CD8-positive, alpha-beta memory T cell (primary cell): ENCODE measurements at regions not wholly inside any gene's neighbourhood (a gene's known extent, or its start where the extent isn't known, plus 50 kb on each side); places are given as distances from the start of the nearest gene placed in this dataset.

ENCODE experiments used
- CTCF ChIA-PET: fragments of 350-600 bp; sonication (Branson Sonifier 250); formaldehyde crosslinking; loops from one replicate; lab custom pipeline; 2021; ENCODE audit warnings: antibody characterized with exemption; lab: Charles Lee
- POLR2A ChIA-PET: fragments of 350-600 bp; sonication (Branson Sonifier 250); formaldehyde crosslinking; loops from one replicate; lab custom pipeline; 2021; ENCODE audit warnings: antibody characterized with exemption; lab: Charles Lee
- DNase-seq, 5 donors: peaks; one replicate each; pipeline versions ENCODE4 v3.0.0 to v3.0.0-alpha.2; 2020 to 2022; ENCODE audit warnings: mixed read lengths in 1 of 5
- H3K27ac ChIP-seq: one replicate; pipeline ENCODE4 v1.7.0; 2013; ENCODE audit warnings: low read depth, mild to moderate bottlenecking, low read length, moderate library complexity
- H3K27me3 ChIP-seq: 2 replicates; pipeline ENCODE4 v1.7.0; 2013; ENCODE audit warnings: low read length, mild to moderate bottlenecking; ENCODE audit not compliant: insufficient read depth, poor library complexity, severe bottlenecking
- H3K36me3 ChIP-seq: 2 replicates; pipeline ENCODE4 v1.7.0; 2013; ENCODE audit warnings: mild to moderate bottlenecking, low read length, moderate library complexity; ENCODE audit not compliant: insufficient read depth
- H3K4me1 ChIP-seq: 2 replicates; pipeline ENCODE4 v1.7.0; 2013; ENCODE audit warnings: mild to moderate bottlenecking, low read length, moderate library complexity; ENCODE audit not compliant: insufficient read depth
- H3K4me3 ChIP-seq: 2 replicates; pipeline ENCODE4 v1.7.0; 2013; ENCODE audit warnings: mild to moderate bottlenecking, low read length
- H3K9me3 ChIP-seq: 2 replicates; pipeline ENCODE4 v1.7.0; 2013; ENCODE audit warnings: mild to moderate bottlenecking, low read length
- H3K27ac Mint-ChIP-seq, 8 donors: one replicate each; pipeline ENCODE4 v1.8.0; 2020 to 2021; ENCODE audit warnings: mixed read lengths in 8 of 8, mild to moderate bottlenecking in 6 of 8, inconsistent platforms in 3 of 8, moderate library complexity in 3 of 8
- H3K27me3 Mint-ChIP-seq, 2 donors: one replicate each; pipeline ENCODE4 v1.8.0; 2020 to 2021; ENCODE audit warnings: mixed read lengths in 2 of 2, mild to moderate bottlenecking in 1 of 2, moderate library complexity in 1 of 2
- H3K36me3 Mint-ChIP-seq, 3 donors: one replicate each; pipeline ENCODE4 v1.8.0; 2020 to 2021; ENCODE audit warnings: mixed read lengths in 3 of 3, inconsistent platforms in 1 of 3, mild to moderate bottlenecking in 1 of 3
- H3K4me1 Mint-ChIP-seq, 3 donors: one replicate each; pipeline ENCODE4 v1.8.0; 2020 to 2021; ENCODE audit warnings: mixed read lengths in 3 of 3, inconsistent platforms in 1 of 3, mild to moderate bottlenecking in 1 of 3
- H3K4me3 Mint-ChIP-seq, 7 donors: one replicate each; pipeline ENCODE4 v1.8.0; 2020 to 2021; ENCODE audit warnings: mixed read lengths in 7 of 7, mild to moderate bottlenecking in 6 of 7, moderate library complexity in 4 of 7, inconsistent platforms in 2 of 7
- H3K9me3 Mint-ChIP-seq, 5 donors: one replicate each; pipeline ENCODE4 v1.8.0; 2020 to 2022; ENCODE audit warnings: mixed read lengths in 5 of 5, mild to moderate bottlenecking in 3 of 5, moderate library complexity in 2 of 5, inconsistent platforms in 1 of 5

DNA sequence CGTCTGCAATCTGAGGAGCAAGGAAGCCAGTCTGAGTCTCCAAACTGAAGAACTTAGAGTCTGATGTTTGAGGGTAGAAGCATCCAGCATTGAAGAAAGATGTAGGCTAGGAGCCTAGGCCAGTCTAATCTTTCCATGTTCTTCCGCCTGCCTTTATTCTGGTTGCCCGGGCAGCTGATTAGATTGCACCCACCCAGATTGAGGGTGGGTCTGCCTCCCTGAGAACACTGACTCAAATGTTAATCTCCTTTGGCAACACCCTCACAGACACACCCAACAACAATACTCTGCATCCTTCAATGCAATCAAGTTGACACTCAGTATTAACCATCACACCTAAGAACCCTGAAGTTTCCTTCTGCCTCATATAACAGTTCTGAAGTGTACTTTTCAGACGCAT, 350.1 kb downstream of the RFPL4B start:
- no peaks in the 10 kb centered on the region for H3K27me3 Mint-ChIP-seq
- peaks cover 0 to 10% (median 4%) of the 10 kb centered on the region in 5 donors for H3K9me3 Mint-ChIP-seq
- H3K36me3 Mint-ChIP-seq = no peaks in the 10 kb centered on the region
- H3K27ac Mint-ChIP-seq = no peak overlapping the region
- no peak for DNase-seq
- H3K4me1 ChIP-seq = no peaks in the 10 kb centered on the region
- H3K4me1 Mint-ChIP-seq = no peaks in the 10 kb centered on the region
- no peaks in the 10 kb centered on the region for H3K27me3 ChIP-seq
- H3K4me3 Mint-ChIP-seq = no peak overlapping the region
- H3K9me3 ChIP-seq = no peaks in the 10 kb centered on the region
- H3K27ac ChIP-seq = no peak overlapping the region
- H3K4me3 ChIP-seq = no peak overlapping the region
- ChIA-PET POLR2A (no interaction called here), CTCF (no interaction called here)
- no peaks in the 10 kb centered on the region for H3K36me3 ChIP-seq

DNA sequence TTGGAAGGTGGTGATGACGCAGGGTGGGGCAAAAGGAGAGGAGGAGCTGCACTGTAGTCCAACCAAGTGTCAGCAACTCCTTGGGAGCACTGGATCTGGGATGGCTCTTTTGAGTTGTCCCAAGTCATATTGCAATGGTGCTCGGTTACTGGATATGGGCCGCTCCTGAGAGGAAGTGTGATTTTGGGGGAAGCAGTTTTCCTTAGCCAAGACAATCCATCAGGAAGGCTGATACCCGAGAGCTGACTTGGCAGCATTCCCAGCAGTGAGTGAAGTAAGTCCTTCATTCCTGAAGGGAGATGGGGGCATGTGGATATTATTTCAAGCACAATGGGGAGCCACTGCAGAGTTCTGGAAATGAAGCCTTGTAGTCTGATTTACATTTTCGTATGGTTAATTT, 354.1 kb downstream of the RFPL4B start:
- H3K4me1 Mint-ChIP-seq = no peaks in the 10 kb centered on the region
- Histone ChIP-seq H3K27ac (no peak overlapping the region), H3K27me3 (no peaks in the 10 kb centered on the region), H3K36me3 (no peaks in the 10 kb centered on the region), H3K4me1 (no peaks in the 10 kb centered on the region), H3K9me3 (no peaks in the 10 kb centered on the region), H3K4me3 (no peak overlapping the region)
- peaks cover 0 to 12% (median 5%) of the 10 kb centered on the region in 5 donors for H3K9me3 Mint-ChIP-seq
- DNase-seq = no peak
- ChIA-PET POLR2A (no interaction called here), CTCF (no interaction called here)
- H3K27me3 Mint-ChIP-seq = peaks cover 0 to 2% of the 10 kb centered on the region in 2 donors
- H3K36me3 Mint-ChIP-seq = no peaks in the 10 kb centered on the region
- no peak overlapping the region for H3K27ac Mint-ChIP-seq
- H3K4me3 Mint-ChIP-seq = no peak overlapping the region

DNA sequence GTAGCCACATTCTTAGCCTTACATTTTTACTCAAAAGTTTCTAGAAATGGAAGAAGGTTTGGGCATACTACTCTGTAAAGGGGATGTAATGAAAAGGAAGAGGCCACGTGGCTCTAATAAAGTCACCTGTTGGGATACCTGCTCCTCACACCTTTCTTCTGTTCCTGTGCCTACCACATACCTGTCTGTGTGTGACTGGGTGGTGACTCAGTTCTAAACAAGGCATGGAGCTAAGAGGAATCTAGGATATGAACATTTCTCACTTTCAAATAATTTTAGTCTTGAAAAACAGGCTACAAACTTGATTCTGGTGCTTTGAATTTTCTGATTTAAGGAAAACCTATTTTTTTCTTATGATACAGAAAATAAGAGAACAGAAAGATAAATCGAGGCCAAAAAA, 363.6 kb downstream of the RFPL4B start:
- no peaks in the 10 kb centered on the region for H3K36me3 ChIP-seq
- no peak overlapping the region for H3K27ac ChIP-seq
- POLR2A ChIA-PET = no interaction called here
- DNase-seq = no peak
- Mint-ChIP-seq H3K4me1 (no peaks in the 10 kb centered on the region), H3K27me3 (no peaks in the 10 kb centered on the region), H3K36me3 (no peaks in the 10 kb centered on the region), H3K9me3 (peaks cover 0 to 7% (median 2%) of the 10 kb centered on the region in 5 donors), H3K4me3 (no peak overlapping the region), H3K27ac (no peak overlapping the region)
- CTCF ChIA-PET = no interaction called here
- H3K4me3 ChIP-seq = no peak overlapping the region
- H3K27me3 ChIP-seq = no peaks in the 10 kb centered on the region
- H3K4me1 ChIP-seq = no peaks in the 10 kb centered on the region
- no peaks in the 10 kb centered on the region for H3K9me3 ChIP-seq

DNA sequence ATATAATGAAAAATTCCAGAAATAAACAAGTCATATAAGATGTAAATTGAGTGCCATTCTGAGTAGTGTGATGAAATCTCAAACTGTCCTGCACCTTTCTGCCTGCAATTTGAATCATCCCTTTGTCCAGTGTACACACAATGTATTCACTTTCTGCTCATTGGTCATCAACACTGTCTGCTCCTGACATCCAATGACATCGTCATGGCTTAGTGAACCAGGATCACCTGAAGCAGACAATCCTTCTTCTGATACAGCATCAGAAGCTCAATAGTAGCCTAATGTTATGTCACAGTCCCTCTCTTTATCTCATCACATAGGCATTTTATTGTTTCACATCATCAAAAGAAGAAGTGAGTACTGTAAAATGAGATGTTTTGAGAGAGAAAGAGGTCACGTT, 366.3 kb downstream of the RFPL4B start:
- no peaks in the 10 kb centered on the region for H3K36me3 ChIP-seq
- H3K4me1 ChIP-seq = no peaks in the 10 kb centered on the region
- DNase-seq = no peak
- H3K27me3 Mint-ChIP-seq = no peaks in the 10 kb centered on the region
- H3K9me3 ChIP-seq = no peaks in the 10 kb centered on the region
- no peak overlapping the region for H3K4me3 Mint-ChIP-seq
- ChIA-PET CTCF (no interaction called here), POLR2A (no interaction called here)
- no peak overlapping the region for H3K27ac Mint-ChIP-seq
- H3K9me3 Mint-ChIP-seq = peaks cover 0 to 7% (median 0%) of the 10 kb centered on the region in 5 donors
- no peak overlapping the region for H3K4me3 ChIP-seq
- no peak overlapping the region for H3K27ac ChIP-seq
- no peaks in the 10 kb centered on the region for H3K27me3 ChIP-seq
- H3K36me3 Mint-ChIP-seq = no peaks in the 10 kb centered on the region
- no peaks in the 10 kb centered on the region for H3K4me1 Mint-ChIP-seq

DNA sequence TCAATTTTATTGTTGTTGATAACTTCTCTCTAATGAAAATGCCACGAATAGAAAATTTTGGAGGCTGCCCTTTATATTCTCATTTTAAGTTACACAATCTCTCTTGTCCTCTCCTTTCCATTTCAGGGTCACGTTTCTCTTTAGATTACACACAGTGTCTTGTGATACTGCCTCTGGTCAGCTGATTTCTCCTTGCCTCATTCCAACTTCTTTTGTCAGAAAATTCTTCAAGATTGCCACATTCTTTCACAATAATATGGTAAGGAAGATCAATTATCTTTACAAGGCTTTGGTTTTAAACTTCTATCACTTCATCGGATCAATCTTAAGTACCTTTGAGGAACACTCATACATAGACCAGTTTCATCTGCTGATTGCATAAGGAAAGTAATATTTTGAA, 370.3 kb downstream of the RFPL4B start:
- DNase-seq = no peak
- Histone ChIP-seq H3K4me3 (no peak overlapping the region), H3K4me1 (no peaks in the 10 kb centered on the region), H3K9me3 (no peaks in the 10 kb centered on the region), H3K27me3 (no peaks in the 10 kb centered on the region), H3K27ac (no peak overlapping the region), H3K36me3 (no peaks in the 10 kb centered on the region)
- Mint-ChIP-seq H3K27me3 (no peaks in the 10 kb centered on the region), H3K4me3 (no peak overlapping the region), H3K36me3 (no peaks in the 10 kb centered on the region), H3K4me1 (no peaks in the 10 kb centered on the region), H3K27ac (no peak overlapping the region), H3K9me3 (peaks cover 0 to 6% (median 0%) of the 10 kb centered on the region in 5 donors)
- ChIA-PET POLR2A (no interaction called here), CTCF (no interaction called here)

DNA sequence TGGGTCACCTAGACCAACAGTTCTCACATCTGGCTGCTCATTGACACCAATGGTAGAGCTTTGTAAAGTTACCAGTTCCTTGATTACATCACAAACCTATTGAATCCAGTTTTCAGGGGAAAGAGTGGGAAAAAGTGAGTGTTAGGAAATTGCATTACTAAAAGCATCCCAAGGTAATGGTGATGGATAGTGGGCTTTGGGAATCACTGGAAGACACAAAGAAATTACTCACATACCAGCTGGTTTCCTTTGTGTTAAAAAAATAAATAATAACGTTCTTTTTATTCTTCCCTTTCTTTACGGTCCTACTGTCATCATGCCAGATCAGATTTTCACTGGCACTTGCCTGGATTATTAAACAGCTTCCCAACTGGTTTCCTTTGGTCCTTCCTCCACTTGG, 370.7 kb downstream of the RFPL4B start:
- ChIA-PET CTCF (no interaction called here), POLR2A (no interaction called here)
- Histone ChIP-seq H3K36me3 (no peaks in the 10 kb centered on the region), H3K4me1 (no peaks in the 10 kb centered on the region), H3K9me3 (no peaks in the 10 kb centered on the region), H3K4me3 (no peak overlapping the region), H3K27ac (no peak overlapping the region), H3K27me3 (no peaks in the 10 kb centered on the region)
- no peak for DNase-seq
- Mint-ChIP-seq H3K4me1 (no peaks in the 10 kb centered on the region), H3K27ac (no peak overlapping the region), H3K27me3 (no peaks in the 10 kb centered on the region), H3K9me3 (peaks cover 0 to 3% (median 0%) of the 10 kb centered on the region in 5 donors), H3K36me3 (no peaks in the 10 kb centered on the region), H3K4me3 (no peak overlapping the region)

DNA sequence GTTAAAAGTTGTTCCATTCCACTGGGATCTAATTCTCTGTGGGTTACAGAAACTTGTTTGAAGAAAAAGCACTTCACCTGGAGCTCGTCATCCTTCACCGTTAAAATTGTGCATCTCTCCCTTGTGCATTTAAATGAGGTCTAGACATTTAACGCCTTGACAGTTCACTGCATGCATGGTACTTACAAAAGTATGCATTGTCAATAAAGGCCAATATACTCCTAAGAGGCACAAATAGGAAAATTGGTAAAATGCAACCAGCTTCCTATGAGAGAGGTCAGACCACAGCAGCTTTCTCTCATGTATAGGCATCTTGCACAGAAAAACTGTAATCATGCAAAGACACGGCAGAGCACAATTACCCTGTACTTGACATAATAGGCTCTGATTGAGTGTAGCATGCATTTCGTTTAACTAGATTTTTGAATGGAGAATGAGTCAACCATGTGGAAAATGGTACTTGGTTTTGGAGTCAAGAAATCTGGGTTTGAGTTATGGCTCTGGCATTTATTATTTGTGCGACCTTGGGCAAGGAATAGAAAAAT, 378.5 kb downstream of the RFPL4B start:
- H3K4me3 Mint-ChIP-seq = no peak overlapping the region
- no peak for DNase-seq
- Histone ChIP-seq H3K27me3 (no peaks in the 10 kb centered on the region), H3K4me1 (no peaks in the 10 kb centered on the region), H3K9me3 (no peaks in the 10 kb centered on the region), H3K27ac (no peak overlapping the region), H3K4me3 (no peak overlapping the region), H3K36me3 (no peaks in the 10 kb centered on the region)
- peaks cover 0 to 9% (median 2%) of the 10 kb centered on the region in 5 donors for H3K9me3 Mint-ChIP-seq
- CTCF ChIA-PET = no interaction called here
- no peaks in the 10 kb centered on the region for H3K36me3 Mint-ChIP-seq
- no peak overlapping the region for H3K27ac Mint-ChIP-seq
- H3K4me1 Mint-ChIP-seq = no peaks in the 10 kb centered on the region
- H3K27me3 Mint-ChIP-seq = no peaks in the 10 kb centered on the region
- POLR2A ChIA-PET = no interaction called here

DNA sequence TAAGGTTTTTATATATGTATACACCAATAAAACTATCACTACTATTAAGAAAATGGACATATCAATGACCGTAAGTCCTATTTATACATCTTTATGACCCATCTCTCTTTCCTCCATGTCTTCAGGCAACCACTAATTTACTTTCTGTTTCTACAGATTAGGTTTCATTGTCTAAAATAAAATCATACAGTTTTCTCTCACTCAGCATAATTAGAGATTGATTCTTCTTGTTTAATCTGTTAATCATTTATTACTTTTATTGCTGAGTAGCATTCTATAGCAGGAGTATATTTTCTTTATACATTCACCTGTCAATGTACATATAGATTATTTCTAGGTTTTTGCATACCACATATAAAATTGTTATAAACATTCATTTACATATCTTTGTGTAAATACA, 388.0 kb downstream of the RFPL4B start:
- POLR2A ChIA-PET = no interaction called here
- no peak overlapping the region for H3K27ac ChIP-seq
- CTCF ChIA-PET = no interaction called here
- Mint-ChIP-seq H3K27ac (no peak overlapping the region), H3K4me1 (no peaks in the 10 kb centered on the region), H3K27me3 (no peaks in the 10 kb centered on the region), H3K4me3 (no peak overlapping the region), H3K9me3 (peaks cover 0 to 23% (median 1%) of the 10 kb centered on the region in 5 donors), H3K36me3 (no peaks in the 10 kb centered on the region)
- no peak overlapping the region for H3K4me3 ChIP-seq
- no peak for DNase-seq
- H3K9me3 ChIP-seq = no peaks in the 10 kb centered on the region
- no peaks in the 10 kb centered on the region for H3K27me3 ChIP-seq
- no peaks in the 10 kb centered on the region for H3K4me1 ChIP-seq
- H3K36me3 ChIP-seq = no peaks in the 10 kb centered on the region

DNA sequence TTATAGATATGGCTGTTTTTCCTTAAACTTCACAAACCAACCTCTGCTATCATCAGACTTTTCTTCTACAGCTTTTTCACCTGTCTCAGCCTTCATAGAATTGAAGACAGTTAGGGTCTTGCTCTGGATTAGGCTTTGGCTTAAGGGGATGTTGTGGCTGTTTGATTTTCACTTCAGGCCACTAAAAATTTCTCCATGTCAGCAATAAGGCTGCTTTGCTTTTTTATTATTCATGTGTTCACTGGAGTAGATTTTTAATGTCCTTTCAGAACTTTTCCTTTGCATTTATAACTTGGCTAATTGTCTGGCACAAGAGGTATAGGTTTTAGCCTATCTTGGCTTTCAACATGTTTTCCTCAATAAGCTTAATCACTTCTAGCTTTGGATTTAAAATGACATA, 392.6 kb downstream of the RFPL4B start:
- no peaks in the 10 kb centered on the region for H3K9me3 ChIP-seq
- H3K27ac Mint-ChIP-seq = no peak overlapping the region
- H3K4me1 Mint-ChIP-seq = no peaks in the 10 kb centered on the region
- no peak for DNase-seq
- no peaks in the 10 kb centered on the region for H3K36me3 ChIP-seq
- no peaks in the 10 kb centered on the region for H3K27me3 ChIP-seq
- CTCF ChIA-PET = no interaction called here
- no peaks in the 10 kb centered on the region for H3K36me3 Mint-ChIP-seq
- H3K27ac ChIP-seq = no peak overlapping the region
- no peak overlapping the region for H3K4me3 Mint-ChIP-seq
- peaks cover 0 to 31% (median 0%) of the 10 kb centered on the region in 5 donors for H3K9me3 Mint-ChIP-seq
- H3K4me1 ChIP-seq = no peaks in the 10 kb centered on the region
- POLR2A ChIA-PET = no interaction called here
- H3K27me3 Mint-ChIP-seq = no peaks in the 10 kb centered on the region
- no peak overlapping the region for H3K4me3 ChIP-seq
